Bronchial epithelial cell (primary cell): ENCODE measurements at regions not wholly inside any gene's neighbourhood (a gene's known extent, or its start where the extent isn't known, plus 50 kb on each side); places are given as distances from the start of the nearest gene placed in this dataset.

Source experiments
- DNase-seq: peaks from one replicate; pipeline ENCODE4 v3.0.0-alpha.2; 2010; ENCODE audit warnings: low read depth
- FAIRE-seq: peaks from 2 replicates; lab custom pipeline; 2011; peaks lifted over from hg19 to GRCh38; lab: Jason Lieb, UNC
- H3K27me3 ChIP-seq: 2 replicates; pipeline ENCODE4 v1.5.1; 2011; ENCODE audit warnings: low read length; ENCODE audit not compliant: control insufficient read depth, insufficient read depth
- H3K36me3 ChIP-seq: 2 replicates; pipeline ENCODE4 v1.5.1; 2011; ENCODE audit warnings: low read length; ENCODE audit not compliant: control insufficient read depth, insufficient read depth
- H3K4me3 ChIP-seq: 2 replicates; pipeline ENCODE4 v1.5.1; 2011; ENCODE audit warnings: mild to moderate bottlenecking, low read depth, low read length, control low read depth
- CTCF ChIP-seq: IDR thresholded peaks from 2 replicates; pipeline ENCODE4 v1.5.1; 2011; ENCODE audit warnings: mild to moderate bottlenecking, moderate library complexity, low read length, control low read depth, inconsistent platforms; ENCODE audit not compliant: insufficient read depth, severe bottlenecking

GRCh38 chr1:65048335-65048734, 82.0 kb upstream of the JAK1 start:
- H3K27me3 ChIP-seq = no peaks in the 10 kb centered on the region
- TF ChIP-seq CTCF = no peak
- FAIRE-seq (no peak), DNase-seq (no peak)
- H3K4me3 ChIP-seq = no peak overlapping the region
- no peaks in the 10 kb centered on the region for H3K36me3 ChIP-seq

GRCh38 chr1:65049941-65050713, 83.8 kb upstream of the JAK1 start:
- H3K4me3 ChIP-seq = no peak overlapping the region

DNA sequence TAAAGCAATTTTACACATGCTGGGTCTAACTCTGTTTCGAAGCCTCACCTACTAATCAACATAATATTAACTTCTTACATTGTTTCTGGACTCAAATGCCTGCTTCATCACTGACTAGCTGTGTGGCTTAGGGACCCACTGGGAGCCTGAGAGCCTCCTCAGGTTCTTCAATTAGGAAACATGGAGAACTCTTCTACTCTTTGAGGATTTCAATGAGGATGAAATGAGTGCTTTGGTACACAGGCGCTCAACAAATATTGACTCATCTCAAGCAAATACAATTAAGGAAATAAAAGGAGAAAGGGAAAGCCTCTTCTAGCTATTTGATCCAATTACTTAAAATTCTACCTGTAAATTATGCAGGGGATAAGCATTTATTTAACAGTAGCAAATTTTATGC, 84.4 kb upstream of the JAK1 start:
- Histone ChIP-seq H3K36me3 (no peaks in the 10 kb centered on the region), H3K27me3 (no peaks in the 10 kb centered on the region), H3K4me3 (no peak overlapping the region)
- no peak for TF ChIP-seq CTCF
- FAIRE-seq = no peak
- no peak for DNase-seq

More at GRCh38 chr1:65049941-65050713, 83.8 kb upstream of the JAK1 start:
- Histone ChIP-seq H3K27me3 (no peaks in the 10 kb centered on the region), H3K36me3 (no peaks in the 10 kb centered on the region)
- no peak for TF ChIP-seq CTCF
- FAIRE-seq = no peak
- no peak for DNase-seq

- Histone ChIP-seq H3K36me3 (no peaks in the 10 kb centered on the region), H3K4me3 (no peak overlapping the region), H3K27me3 (no peaks in the 10 kb centered on the region)
- FAIRE-seq = no peak
- TF ChIP-seq CTCF = no peak
- DNase-seq = no peak
These were observed 88.1 kb upstream of the JAK1 start for GRCh38 chr1:65054481-65054880.

- FAIRE-seq = no peak
- no peaks in the 10 kb centered on the region for H3K27me3 ChIP-seq
- no peaks in the 10 kb centered on the region for H3K36me3 ChIP-seq
- no peak for TF ChIP-seq CTCF
- H3K4me3 ChIP-seq = no peak overlapping the region
- no peak for DNase-seq
These were observed 89.4 kb upstream of the JAK1 start for GRCh38 chr1:65055747-65056146.

DNA sequence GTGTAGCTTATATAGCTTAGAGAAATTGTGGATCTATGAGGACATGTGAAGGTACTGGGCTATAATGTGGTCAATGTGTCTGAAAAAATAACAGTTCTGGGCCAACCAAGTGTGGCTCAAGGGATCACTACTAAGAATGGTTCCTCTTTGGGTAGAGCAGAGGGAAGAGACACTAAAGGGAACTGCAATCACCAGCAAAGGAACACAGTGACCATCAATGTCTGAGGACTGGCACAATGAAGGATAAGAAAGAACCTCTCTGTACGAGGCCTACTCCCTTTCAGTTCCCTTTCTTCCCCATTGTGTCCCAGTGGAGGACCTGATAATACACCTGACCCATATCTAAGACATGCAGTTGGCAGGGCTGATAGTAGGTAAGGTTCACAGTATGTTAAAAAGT, 89.9 kb upstream of the JAK1 start:
- DNase-seq (no peak), FAIRE-seq (no peak)
- TF ChIP-seq CTCF = no peak
- no peaks in the 10 kb centered on the region for H3K27me3 ChIP-seq
- no peak overlapping the region for H3K4me3 ChIP-seq
- no peaks in the 10 kb centered on the region for H3K36me3 ChIP-seq
